Vagina (tissue), 2 donors: ENCODE measurements at regions not wholly inside any gene's neighbourhood (a gene's known extent, or its start where the extent isn't known, plus 50 kb on each side); places are given as distances from the start of the nearest gene placed in this dataset.
"Not testable (repeated sequence)": the region's sequence is repeated elsewhere in the genome, so short reads cannot be mapped to it uniquely, and the experiment has no call there.

Source experiments
- DNase-seq, 2 donors: peaks; one replicate each; pipeline ENCODE4 v3.0.0-alpha.2; 2017; ENCODE audit errors: extremely low spot score in 2 of 2
- H3K27ac ChIP-seq: fragments of 200-600 bp; sonication (generic); one replicate; pipeline ENCODE4 v1.5.1; 2019
- H3K27me3 ChIP-seq: fragments of 200-600 bp; sonication (generic); one replicate; pipeline ENCODE4 v1.5.1; 2019
- H3K36me3 ChIP-seq, 2 donors: fragments of 200-600 bp; sonication (generic); one replicate each; pipeline ENCODE4 v1.5.1; 2017 to 2019
- H3K4me1 ChIP-seq: fragments of 200-600 bp; sonication (generic); one replicate; pipeline ENCODE4 v1.5.1; 2019
- H3K4me3 ChIP-seq, 2 donors: fragments of 200-600 bp; sonication (generic); 1 replicate in 1 of 2; 2 replicates in 1 of 2; pipeline ENCODE4 v1.5.1; 2016 to 2019
- H3K9me3 ChIP-seq: fragments of 200-600 bp; sonication (generic); one replicate; pipeline ENCODE4 v1.5.1; 2019
- CTCF ChIP-seq, 3 experiments: fragments of 450-650 bp in 2 of 3; fragments of 200-600 bp in 1 of 3; sonication (generic) in 1 of 3; IDR thresholded peaks; one replicate each; pipeline ENCODE4 v1.5.1; 2017 to 2019; ENCODE audit warnings: antibody characterized with exemption in 3 of 3, mild to moderate bottlenecking in 2 of 3, moderate library complexity in 2 of 3
- POLR2A ChIP-seq, 2 donors: fragments of 450-650 bp; IDR thresholded peaks; one replicate each; pipeline ENCODE4 v1.6.1; 2017; ENCODE audit warnings: antibody characterized with exemption in 2 of 2, mild to moderate bottlenecking in 2 of 2, moderate library complexity in 2 of 2
- POLR2AphosphoS5 ChIP-seq, 2 donors: sonication (generic); formaldehyde crosslinking; IDR thresholded peaks; one replicate each; pipeline ENCODE4 v1.9.0; 2017; ENCODE audit warnings: antibody characterized with exemption in 2 of 2, mild to moderate bottlenecking in 2 of 2, low read depth in 1 of 2; ENCODE audit not compliant: insufficient read depth in 1 of 2
- intact Hi-C: fragments of 100-400 bp; cut with DNase I; formaldehyde crosslinking; loops from one replicate; pipeline ENCODE4 v1.15.1; 2023

GRCh38 chr18:14970027-14970426 is 222.1 kb downstream of the ANKRD30B start:
- no peaks in the 10 kb centered on the region for H3K27me3 ChIP-seq
- no peaks in the 10 kb centered on the region for H3K36me3 ChIP-seq
- TF ChIP-seq POLR2AphosphoS5 (IDR thresholded peaks at IDR 0.05; ENCODE audit: insufficient read depth in 1 of 2, low read depth in 1 of 2), result no peak
- no peak for TF ChIP-seq CTCF (IDR thresholded peaks at IDR 0.05)
- no peak for TF ChIP-seq POLR2A (IDR thresholded peaks at IDR 0.05)
- H3K4me1 ChIP-seq, result no peaks in the 10 kb centered on the region
- H3K27ac ChIP-seq, result no peak overlapping the region
- DNase-seq, result no peak
- no peaks in the 10 kb centered on the region for H3K9me3 ChIP-seq
- H3K4me3 ChIP-seq, result no peak overlapping the region
- intact Hi-C loops, result no loop called here

- intact Hi-C loops, result no loop called here
- Histone ChIP-seq H3K9me3 (no peaks in the 10 kb centered on the region), H3K27me3 (no peaks in the 10 kb centered on the region), H3K4me1 (no peaks in the 10 kb centered on the region), H3K36me3 (no peaks in the 10 kb centered on the region), H3K4me3 (no peak overlapping the region), H3K27ac (no peak overlapping the region)
- TF ChIP-seq CTCF (IDR thresholded peaks at IDR 0.05) (no peak), POLR2AphosphoS5 (IDR thresholded peaks at IDR 0.05; ENCODE audit: insufficient read depth in 1 of 2, low read depth in 1 of 2) (no peak), POLR2A (IDR thresholded peaks at IDR 0.05) (no peak)
- DNase-seq, result no peak
Measured at GRCh38 chr18:14971461-14972185, 223.7 kb downstream of the ANKRD30B start.

- H3K27ac ChIP-seq, intact Hi-C loops, H3K9me3 ChIP-seq, H3K36me3 ChIP-seq, H3K4me3 ChIP-seq, H3K27me3 ChIP-seq, H3K4me1 ChIP-seq, DNase-seq: not testable (repeated sequence)
Measured at GRCh38 chr18:14973421-14973820, 225.4 kb downstream of the ANKRD30B start.

- no peak for TF ChIP-seq CTCF (IDR thresholded peaks at IDR 0.05)
- no peak for TF ChIP-seq POLR2AphosphoS5 (IDR thresholded peaks at IDR 0.05; ENCODE audit: insufficient read depth in 1 of 2, low read depth in 1 of 2)
- no peak for TF ChIP-seq POLR2A (IDR thresholded peaks at IDR 0.05)
- intact Hi-C loops, result no loop called here
Measured at GRCh38 chr18:14974088-14974487, 226.1 kb downstream of the ANKRD30B start.

GRCh38 chr18:14974576-14974975 is 226.6 kb downstream of the ANKRD30B start:
- no peak for TF ChIP-seq CTCF (IDR thresholded peaks at IDR 0.05)
- no peak for TF ChIP-seq POLR2A (IDR thresholded peaks at IDR 0.05)
- intact Hi-C loops, result no loop called here
- Histone ChIP-seq H3K27me3 (no peaks in the 10 kb centered on the region), H3K9me3 (no peaks in the 10 kb centered on the region), H3K4me1 (no peaks in the 10 kb centered on the region), H3K36me3 (no peaks in the 10 kb centered on the region), H3K27ac (no peak overlapping the region), H3K4me3 (no peak overlapping the region)
- DNase-seq, result no peak

More at GRCh38 chr18:14974088-14974487, 226.1 kb downstream of the ANKRD30B start:
- no peaks in the 10 kb centered on the region for H3K9me3 ChIP-seq
- H3K27me3 ChIP-seq, result no peaks in the 10 kb centered on the region
- no peak for DNase-seq
- H3K4me1 ChIP-seq, result no peaks in the 10 kb centered on the region
- no peak overlapping the region for H3K27ac ChIP-seq
- H3K4me3 ChIP-seq, result no peak overlapping the region
- H3K36me3 ChIP-seq, result no peaks in the 10 kb centered on the region
